ENCODE measurements at regions not wholly inside any gene's neighbourhood (a gene's known extent, or its start where the extent isn't known, plus 50 kb on each side); places are given as distances from the start of the nearest gene placed in this dataset.

- TF ChIP-seq ZNF274 (IDR thresholded peaks at IDR 0.05; ENCODE audit: low read depth, low read length) (no peak), YY1 (IDR thresholded peaks at IDR 0.05; ENCODE audit: insufficient read depth, insufficient read length) (no peak)
Observed at GRCh38 chr2:41750829-41751228, 297.0 kb upstream of the PKDCC start.

Data from NT2/D1 (cell line).